Endothelial cell of umbilical vein (primary cell): ENCODE measurements at regions not wholly inside any gene's neighbourhood (a gene's known extent, or its start where the extent isn't known, plus 50 kb on each side); places are given as distances from the start of the nearest gene placed in this dataset.

Source experiments
- BruUV-seq: library from RNA; stranded (reverse); fragments of 400-500 nt; replicated peaks from 2 replicates; lab custom pipeline; 2021; lab: Mats Ljungman, UMichigan
- CTCF ChIA-PET: fragments of 300-600, 350-600 bp; sonication (Branson Sonifier 250); formaldehyde crosslinking; loops from one replicate; lab custom pipeline; 2021; ENCODE audit warnings: antibody characterized with exemption, inconsistent platforms; lab: Charles Lee
- POLR2A ChIA-PET: fragments of 300-600, 350-600 bp; sonication (Branson Sonifier 250); formaldehyde crosslinking; loops from one replicate; lab custom pipeline; 2021; ENCODE audit warnings: antibody characterized with exemption, inconsistent platforms; lab: Charles Lee
- DNase-seq: peaks from one replicate; pipeline ENCODE4 v3.0.0-alpha.2; 2011; ENCODE audit warnings: low read depth, low spot score
- FAIRE-seq: peaks from 2 replicates; lab custom pipeline; 2011; peaks lifted over from hg19 to GRCh38; lab: Jason Lieb, UNC
- H2AFZ ChIP-seq: 2 replicates; pipeline ENCODE4 v1.6.0; 2012; ENCODE audit warnings: low read depth, low read length, control low read depth, inconsistent platforms
- H3K27ac ChIP-seq: 2 replicates; pipeline ENCODE4 v1.5.1; 2011; ENCODE audit warnings: low read depth, mild to moderate bottlenecking, control low read depth, low read length, moderate library complexity; ENCODE audit not compliant: insufficient read depth
- H3K27me3 ChIP-seq, 2 experiments: 2 replicates each; pipeline versions ENCODE4 v1.6.0 to v1.6.1; 2011; ENCODE audit warnings: low read length in 2 of 2, mixed read lengths in 1 of 2; ENCODE audit not compliant: control insufficient read depth in 2 of 2, insufficient read depth in 2 of 2
- H3K36me3 ChIP-seq, 2 experiments: 2 replicates in 1 of 2; 3 replicates in 1 of 2; pipeline ENCODE4 v1.5.1; 2011; ENCODE audit warnings: low read length in 2 of 2, mild to moderate bottlenecking in 1 of 2, moderate library complexity in 1 of 2; ENCODE audit not compliant: control insufficient read depth in 2 of 2, insufficient read depth in 2 of 2; ENCODE audit errors: extremely low read depth in 1 of 2
- H3K4me1 ChIP-seq: 3 replicates; pipeline ENCODE4 v1.5.1; 2011; ENCODE audit warnings: mild to moderate bottlenecking, low read length; ENCODE audit not compliant: control insufficient read depth, insufficient read depth; ENCODE audit errors: extremely low read depth
- H3K4me2 ChIP-seq: 2 replicates; pipeline ENCODE4 v1.6.1; 2011; ENCODE audit warnings: low read length, control low read depth, mixed read lengths; ENCODE audit not compliant: insufficient read depth
- H3K4me3 ChIP-seq, 3 experiments: fragments of 200-600 bp in 1 of 3; sonication (generic), shearing (Covaris generic) in 1 of 3; replicated peaks in 1 of 3; 2 replicates each; pipeline ENCODE4 v1.5.1; 2011 to 2016; ENCODE audit warnings: control low read depth in 3 of 3, low read length in 3 of 3, mild to moderate bottlenecking in 2 of 3, inconsistent platforms in 1 of 3, low read depth in 1 of 3, moderate library complexity in 1 of 3; ENCODE audit not compliant: insufficient read depth in 1 of 3
- H3K79me2 ChIP-seq: 2 replicates; pipeline ENCODE4 v1.6.0; 2012; ENCODE audit warnings: low read length, inconsistent platforms; ENCODE audit not compliant: control insufficient read depth, insufficient read depth
- H3K9ac ChIP-seq: replicated peaks from 2 replicates; pipeline ENCODE3; 2011; ENCODE audit warnings: low read length, control low read depth; ENCODE audit not compliant: insufficient read depth; ENCODE audit errors: extremely low read depth
- H3K9me1 ChIP-seq: replicated peaks from 3 replicates; pipeline ENCODE4 v1.6.0; 2011; ENCODE audit warnings: mild to moderate bottlenecking, low read length; ENCODE audit not compliant: control insufficient read depth, insufficient read depth; ENCODE audit errors: extremely low read depth
- H3K9me3 ChIP-seq: replicated peaks from 2 replicates; pipeline ENCODE4 v1.5.1; 2012; ENCODE audit warnings: low read length, inconsistent platforms; ENCODE audit not compliant: control insufficient read depth, insufficient read depth
- H4K20me1 ChIP-seq: replicated peaks from 2 replicates; pipeline ENCODE3; 2011; ENCODE audit warnings: mild to moderate bottlenecking, low read length; ENCODE audit not compliant: control insufficient read depth, insufficient read depth; ENCODE audit errors: extremely low read depth
- EZH2 ChIP-seq: IDR thresholded peaks from 2 replicates; pipeline ENCODE4 v1.6.1; 2012; ENCODE audit warnings: borderline replicate concordance, low read depth, mild to moderate bottlenecking, moderate library complexity, low read length, inconsistent platforms; ENCODE audit not compliant: severe bottlenecking
- FOS ChIP-seq: IDR thresholded peaks from 2 replicates; pipeline ENCODE4 v1.6.1; 2011; ENCODE audit warnings: mild to moderate bottlenecking, low read length, moderate library complexity, borderline replicate concordance; ENCODE audit not compliant: insufficient read depth
- GATA2 ChIP-seq: IDR thresholded peaks from 2 replicates; pipeline ENCODE4 v1.7.0; 2011; ENCODE audit warnings: low read depth, mild to moderate bottlenecking, moderate library complexity, mixed read lengths, low read length; ENCODE audit not compliant: insufficient read length, insufficient read depth
- JUN ChIP-seq: IDR thresholded peaks from 2 replicates; pipeline ENCODE4 v1.6.1; 2011; ENCODE audit warnings: borderline replicate concordance, low read depth; ENCODE audit not compliant: insufficient read length, insufficient read depth
- MYC ChIP-seq: IDR thresholded peaks from one replicate; pipeline ENCODE4 v1.6.1; 2011; ENCODE audit warnings: mild to moderate bottlenecking, low read depth, low read length
- POLR2A ChIP-seq: IDR thresholded peaks from 2 replicates; pipeline ENCODE4 v1.6.1; 2012; ENCODE audit warnings: low read depth, mild to moderate bottlenecking, control low read depth, low read length
- POLR2AphosphoS5 ChIP-seq: IDR thresholded peaks from 2 replicates; pipeline ENCODE4 v1.6.1; 2012; ENCODE audit warnings: low read depth, mild to moderate bottlenecking, control low read depth, low read length, moderate library complexity; ENCODE audit not compliant: insufficient read depth
- dilution Hi-C: fragments of 300-500 bp; cut with MboI; formaldehyde crosslinking; loops from one replicate; pipeline ENCODE4 v1.15.0; 2019; ENCODE audit warnings: low sequenced_read_pairs; ENCODE audit not compliant: extremely low pct_ligation_motif_present
- intact Hi-C: fragments of 100-400 bp; cut with micrococcal nuclease; formaldehyde crosslinking; loops from one replicate; pipeline ENCODE4 v1.10.0; 2022
- TF ChIP-seq, protein P1 (sequence below), 2 donors: IDR thresholded peaks; 1 replicate in 1 of 2; 2 replicates in 1 of 2; pipeline ENCODE4 v1.5.1; 2011; ENCODE audit warnings: low read length in 2 of 2, mild to moderate bottlenecking in 2 of 2, moderate library complexity in 2 of 2, control low read depth in 1 of 2, inconsistent platforms in 1 of 2, low read depth in 1 of 2; ENCODE audit not compliant: insufficient read depth in 1 of 2; ENCODE audit errors: extremely low read depth in 1 of 2
- TF ChIP-seq, protein P2 (sequence below): IDR thresholded peaks from 2 replicates; pipeline ENCODE4 v1.6.1; 2011; ENCODE audit not compliant: insufficient read depth, insufficient read length

DNA sequence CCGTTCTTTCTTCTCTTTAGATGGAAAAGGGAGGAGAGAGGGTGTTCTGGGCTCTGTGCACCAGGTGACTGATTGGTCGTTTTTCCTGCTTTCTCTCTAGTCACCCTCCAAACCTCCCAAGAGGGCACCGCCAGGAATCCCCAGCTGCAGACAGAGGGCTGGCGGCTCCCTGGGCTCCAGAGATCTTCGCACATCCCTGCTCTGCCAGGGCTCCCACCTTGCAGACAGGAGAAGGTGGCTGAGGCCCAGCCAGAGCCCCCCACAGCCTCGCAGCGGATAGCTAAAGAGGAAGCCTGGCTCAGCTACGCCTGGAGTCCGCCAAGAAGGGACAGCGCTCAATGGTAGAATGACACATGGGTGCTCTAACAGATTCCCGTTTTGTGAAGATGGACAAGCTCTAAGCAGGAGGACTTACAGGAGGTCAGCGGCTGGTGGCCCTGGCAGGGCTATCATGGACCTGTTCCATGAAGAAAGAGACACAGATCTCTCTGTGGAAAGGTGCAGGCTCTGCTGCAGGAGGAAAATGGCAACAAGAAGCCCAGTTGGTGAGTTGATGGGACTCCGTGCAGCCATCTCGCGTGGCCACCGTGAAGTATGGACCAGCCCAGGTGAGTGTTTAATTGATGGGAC, 976.9 kb downstream of the BRD1 start:
- H4K20me1 ChIP-seq = no peaks in the 10 kb centered on the region
- CTCF ChIA-PET = no interaction called here
- dilution Hi-C loops (no loop called here), intact Hi-C loops (no loop called here)
- no peaks in the 10 kb centered on the region for H3K36me3 ChIP-seq
- DNase-seq (no peak), FAIRE-seq (no peak)
- peaks cover 14% of the 10 kb centered on the region for H3K9me3 ChIP-seq
- H3K4me1 ChIP-seq = no peaks in the 10 kb centered on the region
- H3K27me3 ChIP-seq = no peaks in the 10 kb centered on the region
- no peaks in the 10 kb centered on the region for H3K79me2 ChIP-seq
- no peak overlapping the region for H3K4me3 ChIP-seq
- H3K9ac ChIP-seq = no peak overlapping the region
- TF ChIP-seq POLR2A (no peak), MYC (no peak), GATA2 (no peak), FOS (no peak), JUN (no peak), EZH2 (no peak), POLR2AphosphoS5 (no peak)
- TF ChIP-seq, protein P1, sequence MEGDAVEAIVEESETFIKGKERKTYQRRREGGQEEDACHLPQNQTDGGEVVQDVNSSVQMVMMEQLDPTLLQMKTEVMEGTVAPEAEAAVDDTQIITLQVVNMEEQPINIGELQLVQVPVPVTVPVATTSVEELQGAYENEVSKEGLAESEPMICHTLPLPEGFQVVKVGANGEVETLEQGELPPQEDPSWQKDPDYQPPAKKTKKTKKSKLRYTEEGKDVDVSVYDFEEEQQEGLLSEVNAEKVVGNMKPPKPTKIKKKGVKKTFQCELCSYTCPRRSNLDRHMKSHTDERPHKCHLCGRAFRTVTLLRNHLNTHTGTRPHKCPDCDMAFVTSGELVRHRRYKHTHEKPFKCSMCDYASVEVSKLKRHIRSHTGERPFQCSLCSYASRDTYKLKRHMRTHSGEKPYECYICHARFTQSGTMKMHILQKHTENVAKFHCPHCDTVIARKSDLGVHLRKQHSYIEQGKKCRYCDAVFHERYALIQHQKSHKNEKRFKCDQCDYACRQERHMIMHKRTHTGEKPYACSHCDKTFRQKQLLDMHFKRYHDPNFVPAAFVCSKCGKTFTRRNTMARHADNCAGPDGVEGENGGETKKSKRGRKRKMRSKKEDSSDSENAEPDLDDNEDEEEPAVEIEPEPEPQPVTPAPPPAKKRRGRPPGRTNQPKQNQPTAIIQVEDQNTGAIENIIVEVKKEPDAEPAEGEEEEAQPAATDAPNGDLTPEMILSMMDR (IDR thresholded peaks at IDR 0.05; ENCODE audit: extremely low read depth in 1 of 2, insufficient read depth in 1 of 2, low read depth in 1 of 2, low read length in 2 of 2) = no peak
- TF ChIP-seq, protein P2, sequence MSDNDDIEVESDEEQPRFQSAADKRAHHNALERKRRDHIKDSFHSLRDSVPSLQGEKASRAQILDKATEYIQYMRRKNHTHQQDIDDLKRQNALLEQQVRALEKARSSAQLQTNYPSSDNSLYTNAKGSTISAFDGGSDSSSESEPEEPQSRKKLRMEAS = no peak
- H3K9me1 ChIP-seq = no peaks in the 10 kb centered on the region
- no TSS peak for BruUV-seq
- POLR2A ChIA-PET = no interaction called here
- no peak overlapping the region for H2AFZ ChIP-seq
- H3K4me2 ChIP-seq = no peak overlapping the region
- no peak overlapping the region for H3K27ac ChIP-seq
